ENCODE measurements at regions not wholly inside any gene's neighbourhood (a gene's known extent, or its start where the extent isn't known, plus 50 kb on each side); places are given as distances from the start of the nearest gene placed in this dataset.

- no peak for TF ChIP-seq TCF7 (IDR thresholded peaks at IDR 0.05; ENCODE audit: borderline replicate concordance)
- TF ChIP-seq POLR2A (IDR thresholded peaks at IDR 0.05; ENCODE audit: low read depth, low read length), result no peak
- TF ChIP-seq CTCF (IDR thresholded peaks at IDR 0.05 in 2 of 3, conservative IDR thresholded peaks at IDR 0.05 in 1 of 3; ENCODE audit: control insufficient read depth in 2 of 3, extremely low read depth in 1 of 3, insufficient read depth in 1 of 3, low read depth in 3 of 3, low read length in 3 of 3), result no peak
- no peak for TF ChIP-seq SMC3 (IDR thresholded peaks at IDR 0.05; ENCODE audit: borderline replicate concordance, low read length)
- no peak for TF ChIP-seq FOXM1 (IDR thresholded peaks at IDR 0.05; ENCODE audit: low read depth, low read length)
- no peak for TF ChIP-seq ZZZ3 (IDR thresholded peaks at IDR 0.05; ENCODE audit: control insufficient read depth, insufficient read length, low read depth)
Observed at GRCh38 chr2:67564626-67565025, 167.5 kb downstream of the ETAA1 start.

All from GM12878 (cell line).